ENCODE measurements at regions not wholly inside any gene's neighbourhood (a gene's known extent, or its start where the extent isn't known, plus 50 kb on each side); places are given as distances from the start of the nearest gene placed in this dataset.

DNA sequence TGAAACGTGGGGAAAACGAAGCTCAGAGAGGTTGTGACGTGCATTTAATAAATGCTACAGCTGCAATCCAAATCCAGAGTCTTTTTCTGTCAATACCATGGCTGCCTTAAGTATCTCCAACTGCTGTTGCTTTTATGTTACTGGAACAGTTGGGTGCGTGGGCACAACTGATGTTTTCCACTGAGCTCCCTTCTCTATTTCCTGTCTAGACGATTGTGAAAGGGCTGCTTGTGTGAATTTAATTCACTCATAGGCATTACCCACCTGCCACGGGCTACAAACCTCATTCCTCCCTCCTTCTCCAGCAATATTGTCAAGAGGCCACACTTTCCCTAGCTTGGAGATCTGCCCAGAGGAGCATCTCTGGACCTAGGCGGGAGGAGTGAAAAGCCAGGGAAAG is 526.0 kb downstream of the MID1IP1 start:
- TF ChIP-seq POLR2A (IDR thresholded peaks at IDR 0.05), result no peak
- TF ChIP-seq, protein P1, sequence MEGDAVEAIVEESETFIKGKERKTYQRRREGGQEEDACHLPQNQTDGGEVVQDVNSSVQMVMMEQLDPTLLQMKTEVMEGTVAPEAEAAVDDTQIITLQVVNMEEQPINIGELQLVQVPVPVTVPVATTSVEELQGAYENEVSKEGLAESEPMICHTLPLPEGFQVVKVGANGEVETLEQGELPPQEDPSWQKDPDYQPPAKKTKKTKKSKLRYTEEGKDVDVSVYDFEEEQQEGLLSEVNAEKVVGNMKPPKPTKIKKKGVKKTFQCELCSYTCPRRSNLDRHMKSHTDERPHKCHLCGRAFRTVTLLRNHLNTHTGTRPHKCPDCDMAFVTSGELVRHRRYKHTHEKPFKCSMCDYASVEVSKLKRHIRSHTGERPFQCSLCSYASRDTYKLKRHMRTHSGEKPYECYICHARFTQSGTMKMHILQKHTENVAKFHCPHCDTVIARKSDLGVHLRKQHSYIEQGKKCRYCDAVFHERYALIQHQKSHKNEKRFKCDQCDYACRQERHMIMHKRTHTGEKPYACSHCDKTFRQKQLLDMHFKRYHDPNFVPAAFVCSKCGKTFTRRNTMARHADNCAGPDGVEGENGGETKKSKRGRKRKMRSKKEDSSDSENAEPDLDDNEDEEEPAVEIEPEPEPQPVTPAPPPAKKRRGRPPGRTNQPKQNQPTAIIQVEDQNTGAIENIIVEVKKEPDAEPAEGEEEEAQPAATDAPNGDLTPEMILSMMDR (IDR thresholded peaks at IDR 0.05), result no peak
